AG09309 (cell line): ENCODE measurements at regions not wholly inside any gene's neighbourhood (a gene's known extent, or its start where the extent isn't known, plus 50 kb on each side); places are given as distances from the start of the nearest gene placed in this dataset.
"Not testable (repeated sequence)": the region's sequence is repeated elsewhere in the genome, so short reads cannot be mapped to it uniquely, and the experiment has no call there.

ENCODE experiments used
- DNase-seq: peaks from one replicate; pipeline ENCODE4 v3.0.0-alpha.2; 2010; ENCODE audit warnings: low read depth
- H3K4me3 ChIP-seq: 2 replicates; pipeline ENCODE4 v1.5.1; 2011; ENCODE audit warnings: mild to moderate bottlenecking, low read depth, low read length, moderate library complexity; ENCODE audit not compliant: control insufficient read depth
- TF ChIP-seq, protein P1 (sequence below): IDR thresholded peaks from 2 replicates; pipeline ENCODE4 v1.5.1; 2011; ENCODE audit warnings: mild to moderate bottlenecking, low read depth, low read length, inconsistent platforms; ENCODE audit not compliant: insufficient read depth, control insufficient read depth; ENCODE audit errors: missing control alignments

DNA sequence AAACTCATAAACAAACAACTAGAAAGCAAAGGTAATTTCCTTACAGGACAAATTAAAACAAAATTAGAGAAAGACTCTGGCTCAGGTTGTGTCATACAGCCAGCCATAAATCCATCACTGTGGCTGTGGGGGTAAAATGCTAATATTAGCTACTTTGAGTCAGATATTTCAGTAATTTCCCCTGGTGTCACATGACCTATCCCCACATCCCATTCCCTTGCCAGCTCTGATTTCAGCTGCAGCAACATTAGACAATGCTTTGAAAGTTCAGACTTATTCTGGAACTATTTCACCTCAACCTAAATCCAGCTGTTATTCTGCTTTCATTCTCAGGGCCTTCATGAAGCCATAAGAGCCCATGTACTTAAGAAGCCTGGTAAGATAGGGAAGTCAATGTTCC is 55.3 kb downstream of the RPL10L start:
- no peak for DNase-seq
- no peak overlapping the region for H3K4me3 ChIP-seq
- TF ChIP-seq, protein P1, sequence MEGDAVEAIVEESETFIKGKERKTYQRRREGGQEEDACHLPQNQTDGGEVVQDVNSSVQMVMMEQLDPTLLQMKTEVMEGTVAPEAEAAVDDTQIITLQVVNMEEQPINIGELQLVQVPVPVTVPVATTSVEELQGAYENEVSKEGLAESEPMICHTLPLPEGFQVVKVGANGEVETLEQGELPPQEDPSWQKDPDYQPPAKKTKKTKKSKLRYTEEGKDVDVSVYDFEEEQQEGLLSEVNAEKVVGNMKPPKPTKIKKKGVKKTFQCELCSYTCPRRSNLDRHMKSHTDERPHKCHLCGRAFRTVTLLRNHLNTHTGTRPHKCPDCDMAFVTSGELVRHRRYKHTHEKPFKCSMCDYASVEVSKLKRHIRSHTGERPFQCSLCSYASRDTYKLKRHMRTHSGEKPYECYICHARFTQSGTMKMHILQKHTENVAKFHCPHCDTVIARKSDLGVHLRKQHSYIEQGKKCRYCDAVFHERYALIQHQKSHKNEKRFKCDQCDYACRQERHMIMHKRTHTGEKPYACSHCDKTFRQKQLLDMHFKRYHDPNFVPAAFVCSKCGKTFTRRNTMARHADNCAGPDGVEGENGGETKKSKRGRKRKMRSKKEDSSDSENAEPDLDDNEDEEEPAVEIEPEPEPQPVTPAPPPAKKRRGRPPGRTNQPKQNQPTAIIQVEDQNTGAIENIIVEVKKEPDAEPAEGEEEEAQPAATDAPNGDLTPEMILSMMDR: no peak

DNA sequence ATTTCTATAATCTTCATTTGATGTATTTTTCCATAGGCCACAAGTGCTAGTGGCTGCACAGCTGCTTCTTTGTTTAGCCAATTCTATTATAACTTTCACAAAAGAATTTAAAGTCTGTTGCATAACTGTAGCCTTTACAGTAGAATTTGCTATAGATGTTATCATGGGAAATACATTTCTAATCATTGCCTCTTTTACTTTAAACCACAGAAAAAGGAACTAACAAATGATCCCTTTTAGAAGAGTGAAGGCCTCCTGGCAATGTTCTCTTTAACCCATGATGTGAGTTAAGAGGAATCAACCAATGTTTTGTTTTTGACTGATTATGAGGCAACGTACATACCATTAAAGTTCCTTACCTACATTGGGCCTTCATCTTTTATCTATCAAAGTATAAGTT is 68.8 kb downstream of the RPL10L start:
- TF ChIP-seq, protein P1: no peak
- H3K4me3 ChIP-seq: no peak overlapping the region
- no peak for DNase-seq

DNA sequence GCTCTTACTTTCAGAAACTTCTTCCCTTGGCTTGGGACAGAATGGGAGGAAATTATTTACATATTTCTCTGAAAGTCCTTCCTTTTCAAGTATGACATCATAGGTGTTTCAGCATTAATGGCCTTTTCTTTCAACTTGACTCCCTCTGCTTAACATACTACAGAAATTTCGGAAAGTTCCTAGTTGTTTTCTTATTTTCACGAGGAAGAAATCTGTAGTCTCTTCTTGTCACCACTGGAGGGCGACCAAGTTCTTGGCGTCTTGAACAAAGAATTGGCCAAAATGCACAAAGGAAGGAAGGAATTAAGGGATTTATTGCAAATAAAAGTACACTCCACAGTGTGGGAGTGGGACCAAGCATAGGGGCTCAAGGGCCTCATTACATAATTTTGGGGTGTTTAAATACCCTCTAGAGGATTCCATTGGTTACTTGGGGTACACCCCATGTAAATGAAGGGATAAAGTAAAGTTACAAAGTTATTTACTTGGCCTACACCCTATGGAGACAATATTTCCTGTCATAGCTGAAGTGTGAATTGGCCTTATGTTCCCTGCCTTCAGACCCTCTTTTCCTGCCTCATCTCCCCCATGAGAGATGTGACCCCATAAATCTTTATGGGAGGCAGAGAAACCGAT is 70.4 kb downstream of the RPL10L start:
- H3K4me3 ChIP-seq: no peak overlapping the region
- TF ChIP-seq, protein P1: no peak
- DNase-seq: no peak

DNA sequence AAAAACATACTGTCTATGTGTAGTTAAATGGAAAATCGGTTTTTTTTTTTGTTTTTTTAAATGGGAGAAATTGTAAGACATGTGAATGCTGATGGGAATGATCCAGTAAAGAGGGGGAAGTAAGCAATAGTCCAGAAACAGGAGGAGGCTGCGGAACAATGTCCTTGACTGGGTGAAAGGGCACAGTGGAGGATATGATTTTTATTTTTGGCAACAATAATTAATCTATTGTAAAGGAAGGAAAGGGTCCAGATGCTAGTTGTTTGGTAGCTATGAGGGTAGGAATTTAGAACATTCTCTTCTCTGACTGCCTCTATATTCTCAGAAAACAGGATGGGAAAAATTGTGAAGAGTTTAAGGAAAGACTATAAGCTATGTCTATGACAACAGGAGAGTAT is 76.6 kb downstream of the RPL10L start:
- TF ChIP-seq, protein P1: no peak
- H3K4me3 ChIP-seq: no peak overlapping the region
- DNase-seq: no peak

DNA sequence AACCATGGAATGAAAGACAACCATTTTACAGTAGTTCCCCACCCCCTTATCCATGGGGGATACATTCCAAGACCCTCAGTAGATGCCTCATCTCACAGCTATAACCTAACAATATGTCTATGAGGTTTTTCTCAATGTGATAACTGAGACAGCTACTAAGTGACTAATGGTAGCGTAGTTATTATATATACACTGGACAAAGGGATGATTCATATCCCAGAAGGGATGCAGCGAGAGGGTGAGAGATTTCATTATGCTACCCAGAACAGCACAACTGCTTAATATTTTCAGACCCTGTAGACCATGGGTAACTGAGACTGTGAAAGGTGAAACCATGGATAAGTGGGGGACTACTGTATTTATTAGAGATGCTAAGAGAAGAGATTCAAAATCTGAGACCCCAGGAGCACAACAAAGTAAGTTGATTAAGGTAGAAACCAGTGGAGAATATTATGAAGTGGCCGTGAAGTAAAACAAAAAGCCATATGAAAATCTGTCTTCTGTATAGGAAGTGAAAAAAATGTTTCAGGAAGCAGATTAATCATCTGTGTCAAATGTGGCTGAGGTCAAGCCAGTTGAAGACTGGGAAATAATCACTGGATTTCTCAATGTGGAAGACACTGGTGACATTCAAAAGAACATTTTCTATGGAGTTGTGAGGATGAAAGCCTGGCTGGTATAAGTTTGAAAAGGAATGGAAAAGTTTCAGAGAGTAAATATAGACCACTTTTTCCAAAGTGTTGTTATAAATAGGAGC is 77.2 kb downstream of the RPL10L start:
- TF ChIP-seq, protein P1: no peak
- H3K4me3 ChIP-seq: no peak overlapping the region
- DNase-seq: no peak

DNA sequence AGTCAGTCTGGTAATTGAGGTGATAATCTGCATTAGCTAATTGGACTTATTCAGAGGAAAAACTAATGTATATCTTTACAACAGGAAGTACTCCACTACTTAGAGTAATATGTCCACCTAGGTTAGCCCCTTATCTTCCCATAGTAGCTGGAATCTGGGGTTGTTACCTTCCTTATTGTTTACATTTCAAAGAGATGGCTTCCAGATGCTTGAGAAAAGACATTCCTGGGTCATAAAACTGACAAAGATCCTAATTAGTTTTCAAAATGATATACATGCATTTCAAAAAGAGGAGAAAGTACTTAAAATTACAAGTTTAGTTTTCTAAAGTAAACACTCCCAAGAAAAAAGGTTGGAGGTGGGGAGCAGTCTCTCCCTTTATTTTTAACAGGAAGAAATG is 78.1 kb downstream of the RPL10L start:
- no peak for DNase-seq
- TF ChIP-seq, protein P1: no peak

DNA sequence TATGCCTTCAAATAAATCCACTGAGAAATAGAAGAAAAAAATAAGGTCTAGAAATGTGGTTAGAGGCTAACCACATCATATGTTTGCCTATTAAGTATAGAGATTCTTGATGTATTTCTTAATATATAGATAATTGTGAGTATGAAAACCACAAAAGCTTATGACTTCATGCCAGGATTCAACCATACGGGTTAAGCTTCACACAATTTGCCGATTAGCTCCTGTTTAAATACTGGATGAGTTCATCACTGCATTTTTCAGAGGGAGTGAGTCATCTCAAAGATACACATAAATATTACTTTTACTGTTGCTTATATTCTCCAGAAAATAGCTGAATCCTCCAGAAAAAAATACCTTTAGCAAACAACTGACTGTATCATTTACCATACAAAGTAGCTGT is 79.6 kb downstream of the RPL10L start:
- TF ChIP-seq, protein P1: no peak
- no peak for DNase-seq
- H3K4me3 ChIP-seq: no peak overlapping the region

More for the DNA sequence above, 78.1 kb downstream of the RPL10L start:
- no peak overlapping the region for H3K4me3 ChIP-seq

DNA sequence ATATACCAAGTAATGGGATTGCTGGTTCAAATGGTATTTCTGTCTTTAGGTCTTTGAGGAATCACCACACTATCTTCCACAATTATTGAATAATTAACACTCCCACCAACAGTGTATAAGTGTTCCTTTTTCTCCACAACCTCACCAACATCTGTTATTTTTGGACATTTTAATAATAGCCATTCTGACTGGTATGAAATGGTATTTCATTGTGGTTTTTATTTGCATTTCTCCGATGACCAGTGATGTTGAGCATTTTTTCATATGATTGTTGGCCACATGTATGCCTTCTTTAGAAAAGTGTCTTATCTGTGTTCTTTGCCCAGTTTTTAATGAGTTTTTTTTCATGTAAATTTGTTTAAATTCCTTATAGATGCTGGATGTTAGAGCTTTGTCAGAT is 83.4 kb downstream of the RPL10L start:
- not testable (repeated sequence) for H3K4me3 ChIP-seq, DNase-seq
